CD4-positive, alpha-beta memory T cell (primary cell): ENCODE measurements at regions not wholly inside any gene's neighbourhood (a gene's known extent, or its start where the extent isn't known, plus 50 kb on each side); places are given as distances from the start of the nearest gene placed in this dataset.

Experiments
- CTCF ChIA-PET: fragments of 350-600 bp; sonication (Branson Sonifier 250); formaldehyde crosslinking; loops from one replicate; lab custom pipeline; 2021; ENCODE audit warnings: inconsistent platforms; ENCODE audit not compliant: partially characterized antibody; lab: Charles Lee
- POLR2A ChIA-PET: fragments of 350-600 bp; sonication (Branson Sonifier 250); formaldehyde crosslinking; loops from one replicate; lab custom pipeline; 2021; ENCODE audit not compliant: partially characterized antibody; lab: Charles Lee
- DNase-seq, 5 donors: peaks; one replicate each; pipeline versions ENCODE4 v3.0.0 to v3.0.0-alpha.2; 2020 to 2022; ENCODE audit warnings: mixed read lengths in 1 of 5
- H3K27ac ChIP-seq: one replicate; pipeline ENCODE4 v1.7.0; 2013; ENCODE audit warnings: low read depth, low read length
- H3K27me3 ChIP-seq: 2 replicates; pipeline ENCODE4 v1.7.0; 2013; ENCODE audit warnings: mild to moderate bottlenecking, low read length, moderate library complexity; ENCODE audit not compliant: insufficient read depth
- H3K36me3 ChIP-seq: 2 replicates; pipeline ENCODE4 v1.7.0; 2013; ENCODE audit warnings: mild to moderate bottlenecking, low read length, moderate library complexity; ENCODE audit not compliant: insufficient read depth
- H3K4me1 ChIP-seq: 2 replicates; pipeline ENCODE4 v1.7.0; 2013; ENCODE audit warnings: mild to moderate bottlenecking, low read length, moderate library complexity; ENCODE audit not compliant: insufficient read depth
- H3K4me3 ChIP-seq, 2 donors: one replicate each; pipeline ENCODE4 v1.7.0; 2013; ENCODE audit warnings: low read length in 2 of 2, mild to moderate bottlenecking in 1 of 2
- H3K9me3 ChIP-seq, 2 donors: one replicate each; pipeline ENCODE4 v1.7.0; 2013; ENCODE audit warnings: low read length in 2 of 2, control low read depth in 1 of 2; ENCODE audit not compliant: control insufficient read depth in 1 of 2
- H3K27ac Mint-ChIP-seq, 7 donors: one replicate each; pipeline ENCODE4 v1.8.0; 2020 to 2021; ENCODE audit warnings: mixed read lengths in 7 of 7, mild to moderate bottlenecking in 6 of 7, inconsistent platforms in 3 of 7, moderate library complexity in 3 of 7
- H3K27me3 Mint-ChIP-seq, 2 donors: one replicate each; pipeline ENCODE4 v1.8.0; 2020 to 2021; ENCODE audit warnings: mixed read lengths in 2 of 2
- H3K36me3 Mint-ChIP-seq, 2 donors: one replicate each; pipeline ENCODE4 v1.8.0; 2020 to 2021; ENCODE audit warnings: mixed read lengths in 2 of 2, inconsistent platforms in 1 of 2, mild to moderate bottlenecking in 1 of 2
- H3K4me1 Mint-ChIP-seq, 4 donors: one replicate each; pipeline ENCODE4 v1.8.0; 2020 to 2021; ENCODE audit warnings: mixed read lengths in 4 of 4, mild to moderate bottlenecking in 1 of 4
- H3K4me3 Mint-ChIP-seq, 8 donors: one replicate each; pipeline ENCODE4 v1.8.0; 2020 to 2021; ENCODE audit warnings: mixed read lengths in 8 of 8, mild to moderate bottlenecking in 7 of 8, moderate library complexity in 6 of 8, inconsistent platforms in 3 of 8
- H3K9me3 Mint-ChIP-seq, 8 donors: one replicate each; pipeline ENCODE4 v1.8.0; 2020 to 2021; ENCODE audit warnings: mixed read lengths in 8 of 8, mild to moderate bottlenecking in 5 of 8, inconsistent platforms in 3 of 8, moderate library complexity in 1 of 8
- intact Hi-C: fragments of 100-400 bp; cut with micrococcal nuclease; formaldehyde crosslinking; loops from one replicate; pipeline ENCODE4 v1.15.1; 2023

GRCh38 chr1:30191154-30191702 lies 532.2 kb downstream of the MATN1 start:
- Mint-ChIP-seq H3K9me3 (peaks cover 0 to 3% (median 0%) of the 10 kb centered on the region in 8 donors), H3K4me3 (peak overlapping the region in 6 of 8 donors; percentile 24 to 59 (median 30)), H3K4me1 (peaks cover 6 to 53% (median 38%) of the 10 kb centered on the region in 4 donors), H3K27ac (peak overlapping the region; percentile 53 to 90 (median 85)), H3K36me3 (no peaks in the 10 kb centered on the region), H3K27me3 (peaks cover 0 to 6% of the 10 kb centered on the region in 2 donors)
- Histone ChIP-seq H3K36me3 (no peaks in the 10 kb centered on the region), H3K4me1 (peaks cover 55% of the 10 kb centered on the region), H3K27ac (peak overlapping the region; percentile 24), H3K9me3 (no peaks in the 10 kb centered on the region), H3K27me3 (no peaks in the 10 kb centered on the region), H3K4me3 (no peak overlapping the region)
- peak; percentile 56 to 74 (median 60) for DNase-seq
- ChIA-PET CTCF (interaction anchor here (0.7 kb wide), 1 partner anchor 199 kb away, joined by 3 read pairs; no protein-coding TSS in a partner anchor), POLR2A (no interaction called here)
- intact Hi-C loops = no loop called here

DNA sequence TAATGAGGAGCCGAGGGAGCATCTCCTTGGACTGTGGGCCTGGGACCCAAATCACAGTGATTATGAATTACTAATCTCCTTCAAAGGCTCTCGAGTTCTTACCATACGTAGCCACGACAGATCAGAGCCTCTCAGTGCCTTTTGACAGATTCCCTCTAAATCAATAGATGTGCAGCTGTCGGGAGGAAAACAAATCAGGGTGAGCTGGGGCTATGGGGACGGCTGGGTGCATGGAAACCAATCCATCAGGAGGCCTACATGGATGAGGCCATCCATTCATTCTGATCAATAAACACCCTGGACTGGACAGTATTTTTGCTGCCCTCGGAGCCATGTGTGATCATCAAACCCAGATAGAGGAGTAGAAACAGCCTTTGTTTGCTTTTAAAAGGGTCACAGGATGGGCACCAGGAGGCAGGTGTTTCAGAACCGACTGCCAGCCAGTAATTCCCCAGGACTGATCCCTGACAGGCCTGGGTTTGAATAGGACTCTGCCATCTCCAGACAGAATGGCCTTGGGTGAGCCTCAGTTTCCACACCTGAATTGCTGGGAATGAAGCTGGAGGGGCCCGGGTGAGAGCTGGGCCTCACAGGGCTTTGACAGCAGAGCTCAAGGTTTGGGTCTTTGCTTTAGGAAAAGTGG lies 532.8 kb downstream of the MATN1 start:
- Histone ChIP-seq H3K36me3 (no peaks in the 10 kb centered on the region), H3K4me3 (no peak overlapping the region), H3K27ac (peak overlapping the region; percentile 24), H3K4me1 (peaks cover 54% of the 10 kb centered on the region), H3K27me3 (no peaks in the 10 kb centered on the region), H3K9me3 (no peaks in the 10 kb centered on the region)
- Mint-ChIP-seq H3K9me3 (peaks cover 0 to 3% (median 0%) of the 10 kb centered on the region in 8 donors), H3K36me3 (no peaks in the 10 kb centered on the region), H3K27me3 (peaks cover 0 to 6% of the 10 kb centered on the region in 2 donors), H3K4me3 (peak overlapping the region in 6 of 8 donors; percentile 24 to 59 (median 30)), H3K4me1 (peaks cover 6 to 52% (median 38%) of the 10 kb centered on the region in 4 donors), H3K27ac (peak overlapping the region; percentile 53 to 90 (median 85))
- DNase-seq = no peak
- intact Hi-C loops = no loop called here
- ChIA-PET POLR2A (no interaction called here), CTCF (interaction anchor here (1.1 kb wide), 1 partner anchor 42 kb away, joined by 4 read pairs; no protein-coding TSS in a partner anchor)

GRCh38 chr1:30189818-30190500 lies 533.4 kb downstream of the MATN1 start:
- Mint-ChIP-seq H3K36me3 (no peaks in the 10 kb centered on the region), H3K27ac (peak overlapping the region; percentile 12 to 90 (median 89)), H3K4me3 (peak overlapping the region in 3 of 8 donors; percentile 13 to 27 (median 14)), H3K4me1 (peaks cover 6 to 52% (median 38%) of the 10 kb centered on the region in 4 donors), H3K27me3 (peaks cover 0 to 6% of the 10 kb centered on the region in 2 donors), H3K9me3 (peaks cover 0 to 3% (median 0%) of the 10 kb centered on the region in 8 donors)
- Histone ChIP-seq H3K27me3 (no peaks in the 10 kb centered on the region), H3K36me3 (no peaks in the 10 kb centered on the region), H3K9me3 (no peaks in the 10 kb centered on the region), H3K4me1 (peaks cover 54% of the 10 kb centered on the region), H3K4me3 (no peak overlapping the region), H3K27ac (peak overlapping the region; percentile 24)
- CTCF ChIA-PET = interaction anchor here (1.1 kb wide), 1 partner anchor 42 kb away, joined by 4 read pairs; no protein-coding TSS in a partner anchor
- DNase-seq = no peak
- POLR2A ChIA-PET = no interaction called here
- intact Hi-C loops = no loop called here

- DNase-seq = no peak
- H3K4me1 ChIP-seq = peaks cover 54% of the 10 kb centered on the region
- H3K9me3 ChIP-seq = no peaks in the 10 kb centered on the region
- ChIA-PET CTCF (no interaction called here), POLR2A (no interaction called here)
- Mint-ChIP-seq H3K27ac (peak overlapping the region in 6 of 7 donors; percentile 30 to 90 (median 63)), H3K36me3 (no peaks in the 10 kb centered on the region), H3K27me3 (peaks cover 0 to 6% of the 10 kb centered on the region in 2 donors), H3K9me3 (peaks cover 0 to 3% (median 0%) of the 10 kb centered on the region in 8 donors), H3K4me1 (peaks cover 6 to 50% (median 38%) of the 10 kb centered on the region in 4 donors), H3K4me3 (no peak overlapping the region)
- H3K27ac ChIP-seq = no peak overlapping the region
- no peak overlapping the region for H3K4me3 ChIP-seq
- no peaks in the 10 kb centered on the region for H3K27me3 ChIP-seq
- no peaks in the 10 kb centered on the region for H3K36me3 ChIP-seq
- intact Hi-C loops = no loop called here
These were observed 534.4 kb downstream of the MATN1 start for GRCh38 chr1:30188999-30189398.

- peak overlapping the region in 6 of 7 donors; percentile 2 to 59 (median 40) for H3K27ac Mint-ChIP-seq
- H3K9me3 Mint-ChIP-seq = peaks cover 0 to 2% (median 0%) of the 10 kb centered on the region in 8 donors
- H3K27me3 ChIP-seq = no peaks in the 10 kb centered on the region
- H3K4me3 Mint-ChIP-seq = no peak overlapping the region
- DNase-seq = no peak
- no peak overlapping the region for H3K27ac ChIP-seq
- intact Hi-C loops = no loop called here
- H3K36me3 Mint-ChIP-seq = no peaks in the 10 kb centered on the region
- H3K36me3 ChIP-seq = no peaks in the 10 kb centered on the region
- H3K27me3 Mint-ChIP-seq = peaks cover 0 to 6% of the 10 kb centered on the region in 2 donors
- ChIA-PET POLR2A (no interaction called here), CTCF (no interaction called here)
- H3K4me3 ChIP-seq = no peak overlapping the region
- no peaks in the 10 kb centered on the region for H3K9me3 ChIP-seq
- peaks cover 53% of the 10 kb centered on the region for H3K4me1 ChIP-seq
- H3K4me1 Mint-ChIP-seq = peaks cover 6 to 50% (median 35%) of the 10 kb centered on the region in 4 donors
These were observed 535.1 kb downstream of the MATN1 start for GRCh38 chr1:30188329-30188728.

GRCh38 chr1:30187413-30188023 lies 535.9 kb downstream of the MATN1 start:
- Histone ChIP-seq H3K9me3 (no peaks in the 10 kb centered on the region), H3K4me3 (no peak overlapping the region), H3K27me3 (no peaks in the 10 kb centered on the region), H3K4me1 (peaks cover 45% of the 10 kb centered on the region), H3K27ac (no peak overlapping the region), H3K36me3 (no peaks in the 10 kb centered on the region)
- H3K9me3 Mint-ChIP-seq = peaks cover 0 to 2% (median 0%) of the 10 kb centered on the region in 8 donors
- H3K36me3 Mint-ChIP-seq = no peaks in the 10 kb centered on the region
- peaks cover 3 to 43% (median 28%) of the 10 kb centered on the region in 4 donors for H3K4me1 Mint-ChIP-seq
- no peak overlapping the region for H3K4me3 Mint-ChIP-seq
- H3K27me3 Mint-ChIP-seq = peaks cover 3 to 6% of the 10 kb centered on the region in 2 donors
- peak overlapping the region in 1 of 7 donors; percentile 31 for H3K27ac Mint-ChIP-seq
- POLR2A ChIA-PET = no interaction called here
- CTCF ChIA-PET = no interaction called here
- intact Hi-C loops = no loop called here
- no peak for DNase-seq
